ENCODE measurements at regions not wholly inside any gene's neighbourhood (a gene's known extent, or its start where the extent isn't known, plus 50 kb on each side); places are given as distances from the start of the nearest gene placed in this dataset.
"Not testable (repeated sequence)": the region's sequence is repeated elsewhere in the genome, so short reads cannot be mapped to it uniquely, and the experiment has no call there.

DNA sequence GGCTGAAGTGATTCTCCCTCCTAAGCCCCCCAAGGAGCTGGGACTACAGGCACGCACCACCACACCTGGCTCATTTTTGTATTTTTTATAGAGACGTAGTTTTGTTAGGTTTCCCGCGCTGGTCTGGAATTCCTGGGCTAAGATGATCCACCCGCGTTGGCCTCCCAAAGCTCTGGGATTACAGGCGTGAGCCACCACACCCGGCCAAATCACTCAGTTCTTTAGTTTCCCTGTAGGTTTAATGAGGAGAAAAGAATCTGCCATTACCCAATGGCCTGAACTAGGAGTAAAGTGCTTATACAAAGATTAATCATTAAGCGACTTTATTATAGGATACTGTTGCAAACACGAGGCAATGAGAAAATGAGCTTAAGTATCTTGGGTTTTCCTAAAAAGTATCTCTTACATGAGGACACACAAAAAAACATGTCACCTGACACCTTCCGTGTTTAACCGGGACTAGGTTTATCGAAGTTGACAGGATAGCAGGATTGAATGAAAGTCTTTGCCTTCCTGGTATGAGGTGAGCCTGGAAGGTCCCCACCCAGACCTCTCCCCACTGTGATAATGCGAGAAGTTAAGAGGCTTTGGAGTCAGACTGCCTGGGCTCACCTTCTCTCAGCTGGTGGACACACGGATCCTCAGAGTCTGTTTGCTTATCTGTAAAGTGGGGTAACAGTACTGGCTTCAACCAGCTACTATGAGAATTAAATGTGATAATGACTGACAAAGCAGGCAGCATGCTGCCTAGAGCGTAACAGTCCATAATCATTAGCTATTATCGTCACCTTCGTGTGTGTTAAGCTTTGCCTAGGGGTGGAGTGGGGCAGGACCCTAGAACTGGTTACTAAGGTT lies 133.5 kb upstream of the KRAS start:
- in situ Hi-C loops (cut with HindIII; ENCODE audit: low sequenced_read_pairs), result no loop called here

DNA sequence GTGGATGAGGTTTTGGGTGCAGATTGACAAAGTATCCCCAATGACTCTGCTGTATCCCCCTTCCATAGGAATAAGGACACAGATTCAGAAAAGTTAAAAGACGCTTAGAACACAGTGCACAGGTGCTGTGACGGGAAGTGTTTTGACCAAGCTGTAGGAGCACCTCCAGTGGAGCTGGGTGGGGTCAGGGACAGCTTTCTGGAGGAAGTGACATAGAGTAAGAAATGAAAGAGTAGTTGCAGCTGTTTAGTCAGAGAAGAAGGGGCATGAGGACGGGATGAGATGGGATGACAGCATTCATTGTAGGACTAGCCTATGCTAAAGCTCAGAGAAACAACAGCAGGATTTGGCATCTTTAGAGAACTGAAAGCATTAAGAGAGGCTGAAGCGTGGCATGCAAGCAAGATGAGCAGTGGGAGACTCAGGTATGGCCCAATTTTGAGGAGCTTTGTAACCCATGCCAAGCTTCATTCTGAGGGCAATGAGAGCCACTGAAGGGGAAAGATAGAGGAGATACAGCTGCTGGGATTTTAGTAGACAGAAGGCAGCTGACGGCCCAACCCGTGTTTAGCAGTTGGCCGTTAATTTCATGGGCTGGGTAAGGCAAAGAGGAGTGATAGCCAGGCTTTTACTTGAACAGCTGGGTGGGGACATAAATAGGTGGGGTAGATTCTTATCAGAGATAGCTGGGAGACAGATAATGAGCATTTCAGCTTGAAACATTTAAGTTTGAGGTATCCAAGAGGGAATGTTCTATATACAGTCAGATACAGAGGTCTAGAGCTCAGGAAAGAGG lies 131.8 kb upstream of the KRAS start:
- in situ Hi-C loops (cut with HindIII; ENCODE audit: low sequenced_read_pairs), result no loop called here

DNA sequence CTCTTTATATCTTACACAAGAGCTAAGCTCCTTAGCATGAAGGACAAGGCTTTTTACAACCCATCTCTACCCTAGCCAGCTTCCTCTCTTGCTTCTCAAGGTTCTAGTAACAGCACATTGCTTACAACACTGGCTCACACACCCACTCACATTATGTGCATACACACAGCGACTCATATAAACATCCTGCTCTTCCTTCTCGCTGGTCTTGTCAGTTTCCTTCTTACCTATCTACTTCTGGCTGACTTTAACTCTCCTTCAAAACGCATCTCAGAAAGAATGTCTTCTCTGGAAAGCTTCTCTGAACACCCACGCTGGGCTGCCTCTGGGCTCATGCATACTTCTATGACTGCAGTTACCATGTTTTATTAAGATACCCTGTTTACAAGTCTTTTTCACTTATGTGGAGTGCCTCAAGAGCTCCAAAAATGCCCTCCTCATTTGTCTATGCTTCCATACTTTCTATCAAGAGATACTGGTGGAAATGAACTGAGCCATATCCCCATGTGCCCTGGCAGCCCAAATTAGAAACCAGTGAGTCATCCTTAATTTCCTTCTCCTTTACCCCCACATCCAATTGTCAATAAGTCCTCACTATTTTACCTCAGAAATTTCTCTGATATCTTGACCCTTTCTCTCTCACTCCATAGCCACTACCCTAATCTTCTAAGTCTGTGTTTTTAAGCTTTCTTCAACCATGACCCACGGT lies 126.9 kb upstream of the KRAS start:
- in situ Hi-C loops (cut with HindIII; ENCODE audit: low sequenced_read_pairs), result no loop called here

DNA sequence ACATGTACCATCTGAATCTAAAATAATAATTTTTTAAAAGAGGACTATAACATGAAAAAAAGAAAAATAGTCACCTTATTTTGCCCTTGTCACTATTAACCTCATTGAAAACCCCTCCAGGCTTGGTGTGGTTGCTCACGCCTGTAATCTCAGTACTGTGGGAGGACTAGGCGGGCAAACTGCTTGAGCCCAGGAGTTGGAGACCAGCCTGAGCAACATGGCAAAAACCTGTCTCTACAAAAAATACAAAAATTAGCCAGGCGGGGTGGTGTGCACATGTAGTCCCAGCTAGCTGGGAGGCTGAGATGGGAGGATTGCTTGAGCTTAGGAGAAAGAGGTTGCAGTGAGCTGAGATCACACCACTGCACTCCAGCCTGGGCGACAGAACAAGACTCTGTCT lies 126.3 kb upstream of the KRAS start:
- in situ Hi-C loops (cut with HindIII; ENCODE audit: low sequenced_read_pairs), result no loop called here

DNA sequence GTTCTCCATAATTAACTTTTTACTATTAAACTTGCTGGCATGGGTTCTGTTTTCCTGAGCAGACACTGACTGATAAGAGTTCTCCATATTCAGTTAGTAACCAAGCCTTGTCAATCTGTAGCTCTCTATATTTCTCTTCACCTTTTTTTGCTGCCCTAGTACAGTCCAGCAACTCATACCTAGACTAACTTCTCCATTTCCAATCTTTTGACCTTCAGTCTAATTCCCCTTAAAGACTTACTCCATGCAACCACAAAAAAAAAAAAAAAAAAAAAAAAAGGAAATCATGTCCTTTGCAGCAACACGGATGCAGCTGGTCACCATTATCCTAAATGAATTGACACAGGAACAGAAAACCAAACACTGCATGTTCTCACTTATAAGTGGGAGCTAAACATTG lies 125.7 kb upstream of the KRAS start:
- in situ Hi-C loops (cut with HindIII; ENCODE audit: low sequenced_read_pairs), result no loop called here

DNA sequence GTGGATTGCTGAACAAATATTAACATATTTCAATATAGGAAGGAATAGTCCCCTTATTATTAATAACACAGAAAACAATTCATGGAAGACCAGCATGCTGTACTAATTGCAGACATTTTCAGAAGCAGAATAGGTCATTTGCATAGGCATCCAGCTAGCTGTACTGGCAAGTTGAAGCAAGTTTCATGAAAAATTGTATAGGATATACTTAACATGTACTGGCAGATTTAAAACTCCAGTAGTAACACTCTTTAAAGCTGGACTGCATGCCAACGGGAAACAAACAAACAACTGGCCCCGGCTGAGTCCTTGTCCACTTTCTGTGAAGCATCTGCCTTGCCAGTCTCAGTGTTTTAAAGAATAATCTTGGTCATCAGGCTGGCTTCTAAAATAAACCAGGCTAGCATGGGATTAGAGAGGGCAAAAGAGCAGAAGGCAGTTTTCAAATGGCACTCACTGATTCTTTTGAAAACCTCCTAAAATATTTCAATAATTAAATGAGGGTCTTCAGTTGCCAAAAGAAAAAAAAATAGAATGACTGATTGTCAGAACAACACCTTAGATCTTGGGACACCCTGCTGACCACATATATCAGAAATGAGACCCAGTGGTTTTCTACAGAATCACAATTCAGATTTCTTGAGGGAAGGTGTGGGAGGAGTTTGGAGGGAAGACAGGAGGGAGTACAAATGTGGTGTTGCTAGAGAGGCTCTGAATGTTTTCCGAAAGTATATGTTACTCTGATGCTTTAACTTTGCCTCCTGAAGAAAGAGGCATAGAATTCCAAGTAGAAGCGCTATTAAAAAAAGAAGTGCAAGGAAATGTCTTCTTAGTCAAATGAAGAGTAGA lies 122.5 kb upstream of the KRAS start:
- in situ Hi-C loops (cut with HindIII; ENCODE audit: low sequenced_read_pairs), result loop anchor here (5.0 kb wide), 1 partner anchor 51 kb away; no protein-coding TSS in a partner anchor

DNA sequence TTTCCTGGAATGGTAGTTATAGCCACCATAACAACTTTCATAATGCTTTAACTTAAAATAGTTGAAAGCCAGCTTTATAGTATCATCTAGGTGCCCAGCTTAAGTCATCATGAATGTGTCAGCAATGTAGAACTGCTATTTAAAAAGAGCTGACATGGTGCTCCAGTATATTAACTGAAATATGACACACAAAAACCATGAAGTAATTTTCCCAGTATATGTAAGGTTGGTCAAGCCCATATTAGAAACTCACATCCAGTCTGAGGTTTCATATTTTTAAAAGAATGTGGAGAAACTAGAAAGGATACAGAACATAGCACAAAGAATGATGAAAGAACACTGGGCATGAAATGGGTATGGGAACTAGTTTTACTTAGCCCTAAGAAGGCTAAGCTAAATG lies 121.3 kb upstream of the KRAS start:
- in situ Hi-C loops (cut with HindIII; ENCODE audit: low sequenced_read_pairs), result loop anchor here (5.0 kb wide), 1 partner anchor 50 kb away; no protein-coding TSS in a partner anchor

DNA sequence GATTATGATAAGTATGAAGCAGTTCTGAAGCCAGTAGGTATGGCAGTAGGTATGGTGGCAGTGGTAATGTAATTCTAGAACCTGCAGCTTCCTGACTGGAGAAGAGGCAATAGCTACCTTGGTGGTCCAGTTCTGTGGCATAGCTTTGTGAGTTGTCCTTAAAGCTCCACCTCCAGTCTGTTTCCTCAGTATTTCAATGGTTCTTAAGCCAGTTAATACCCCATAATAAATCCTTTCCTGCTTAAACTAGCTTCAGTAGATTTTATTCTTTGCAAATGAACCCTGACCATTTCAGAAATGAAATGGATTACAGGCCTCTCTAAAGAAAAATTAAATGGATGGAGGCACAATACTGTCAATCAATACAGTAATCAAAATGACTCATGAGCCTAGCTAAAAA lies 117.8 kb upstream of the KRAS start:
- in situ Hi-C loops (cut with HindIII; ENCODE audit: low sequenced_read_pairs), result no loop called here

DNA sequence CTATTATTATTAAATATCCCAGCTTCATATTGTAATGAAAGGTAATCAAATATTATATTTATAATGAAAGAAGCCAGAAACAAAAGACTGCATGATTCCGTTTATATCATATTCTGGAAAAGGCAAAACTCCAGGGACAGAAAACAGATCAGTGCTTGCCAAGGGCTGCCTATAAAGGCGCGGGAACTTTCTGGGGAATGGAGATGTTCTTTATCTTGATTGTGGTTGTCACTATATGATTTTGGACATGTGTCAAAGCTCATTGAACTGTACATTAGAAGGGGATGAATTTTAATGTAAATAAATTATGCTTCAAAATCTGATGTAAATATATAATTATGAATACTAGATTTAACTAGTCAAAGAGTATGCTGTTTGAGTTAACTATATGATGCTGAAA lies 115.4 kb upstream of the KRAS start:
- in situ Hi-C loops (cut with HindIII; ENCODE audit: low sequenced_read_pairs), result no loop called here

DNA sequence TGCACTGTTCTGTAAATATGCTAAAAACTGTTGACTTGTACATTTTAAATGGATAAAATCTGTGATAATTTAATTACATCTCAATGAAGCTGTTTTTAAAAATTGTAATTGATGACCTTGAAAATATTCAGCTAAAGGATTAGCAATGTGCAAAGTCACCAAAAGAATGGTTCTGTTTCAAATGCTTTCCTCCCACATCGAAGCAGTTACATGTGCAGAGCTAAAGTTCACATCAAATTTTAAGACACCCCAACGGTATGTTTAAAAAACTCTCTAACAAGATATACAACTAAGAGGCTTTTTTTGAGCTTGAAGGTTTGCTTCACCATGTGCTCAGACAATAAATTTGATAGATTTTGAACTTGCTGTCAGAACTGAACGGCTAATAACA lies 114.6 kb upstream of the KRAS start:
- in situ Hi-C loops (cut with HindIII; ENCODE audit: low sequenced_read_pairs), result no loop called here

DNA sequence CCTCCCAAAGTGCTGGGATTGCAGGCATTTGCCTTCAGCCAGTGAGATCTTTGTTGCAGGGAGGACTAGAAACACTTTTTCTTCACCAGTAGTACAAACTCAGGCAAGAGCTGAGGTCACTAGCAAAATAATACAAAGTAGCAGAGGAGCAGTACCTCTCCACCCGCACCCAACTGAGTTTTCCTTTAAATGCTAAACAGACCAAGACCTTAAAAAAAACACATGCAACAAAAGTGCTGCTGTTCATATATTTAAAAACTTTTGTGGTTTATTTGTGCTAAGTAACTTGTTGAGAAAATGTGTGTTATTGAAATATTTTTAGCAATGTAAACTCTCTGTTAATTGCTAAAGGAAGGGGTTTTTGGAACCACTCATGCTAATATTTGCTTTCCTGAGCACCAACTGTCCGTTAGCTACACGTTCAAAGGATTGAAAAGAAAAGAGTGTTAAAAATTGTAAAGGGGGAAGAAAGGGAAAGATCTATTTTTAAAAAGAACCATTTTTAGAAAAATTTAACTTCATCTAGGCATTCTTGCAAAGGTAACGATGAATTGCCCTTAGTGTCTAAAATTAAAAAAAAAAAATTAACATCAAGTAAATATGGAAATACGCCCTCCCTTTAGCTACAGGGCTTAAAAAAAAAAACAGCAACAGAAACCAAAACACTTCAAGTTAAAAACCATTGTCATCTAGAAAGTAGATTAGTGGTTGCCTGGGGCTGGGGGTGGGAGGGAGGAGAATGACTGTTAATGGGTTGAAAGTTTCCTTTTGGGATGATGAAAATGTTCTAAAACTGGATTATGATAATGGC lies 114.0 kb upstream of the KRAS start:
- in situ Hi-C loops (cut with HindIII; ENCODE audit: low sequenced_read_pairs), result no loop called here

DNA sequence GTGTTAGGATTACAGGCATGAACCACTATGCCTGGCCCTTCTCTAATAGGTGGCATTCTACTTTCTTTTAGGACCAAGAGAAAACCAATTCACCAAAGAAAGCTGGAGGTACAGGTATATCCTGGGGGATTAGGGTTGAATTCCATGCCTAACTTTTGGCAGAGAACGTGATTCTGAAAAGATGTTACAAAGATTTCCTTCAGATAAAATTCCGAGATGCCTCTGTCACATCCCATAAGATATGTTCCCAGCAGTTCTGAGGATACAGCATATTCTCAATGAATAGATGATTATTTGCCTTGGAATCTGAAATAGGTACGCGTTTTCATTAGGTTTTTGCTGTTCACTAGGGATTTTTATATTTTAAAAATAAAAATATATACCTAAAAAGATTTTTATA lies 111.9 kb upstream of the KRAS start:
- in situ Hi-C loops (cut with HindIII; ENCODE audit: low sequenced_read_pairs), result no loop called here

DNA sequence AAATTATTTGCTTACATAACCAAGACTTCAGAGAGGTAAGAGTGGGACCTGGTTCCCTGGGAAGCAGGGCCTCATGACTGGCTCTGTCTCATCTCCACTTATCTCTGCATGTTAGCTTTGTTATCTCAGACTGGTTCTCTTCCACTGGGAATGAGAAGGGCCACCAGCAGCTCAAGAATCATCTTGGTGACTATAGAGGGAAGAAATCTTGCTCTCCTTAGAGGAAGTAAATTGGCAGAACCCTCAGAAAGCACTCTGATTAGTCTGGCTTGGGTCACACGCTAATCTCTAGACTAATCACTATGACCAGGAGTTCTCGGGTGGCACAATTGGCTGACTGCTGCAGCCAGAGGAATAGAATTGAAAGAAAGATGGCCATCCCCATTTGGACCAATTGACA lies 110.8 kb upstream of the KRAS start:
- in situ Hi-C loops (cut with HindIII; ENCODE audit: low sequenced_read_pairs), result no loop called here

DNA sequence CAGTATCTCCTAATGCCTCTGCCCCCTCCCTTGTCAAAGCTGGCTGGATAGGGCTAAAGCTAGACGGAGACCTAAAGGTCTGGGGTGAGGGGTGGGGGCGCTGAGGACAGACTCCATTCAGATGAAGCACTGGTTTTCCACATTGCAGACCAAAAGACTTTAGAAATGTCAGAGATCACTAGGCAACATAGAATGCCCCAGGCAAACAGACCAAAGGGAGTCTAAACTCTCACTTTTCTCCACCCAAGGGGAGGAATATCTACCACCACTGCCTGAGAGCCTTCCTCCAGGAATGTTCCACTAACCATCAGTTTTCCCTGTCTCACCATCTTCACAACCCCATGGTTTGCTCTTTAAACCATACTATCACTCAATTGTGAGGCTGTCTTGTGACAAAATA lies 106.9 kb upstream of the KRAS start:
- in situ Hi-C loops (cut with HindIII; ENCODE audit: low sequenced_read_pairs), result no loop called here

DNA sequence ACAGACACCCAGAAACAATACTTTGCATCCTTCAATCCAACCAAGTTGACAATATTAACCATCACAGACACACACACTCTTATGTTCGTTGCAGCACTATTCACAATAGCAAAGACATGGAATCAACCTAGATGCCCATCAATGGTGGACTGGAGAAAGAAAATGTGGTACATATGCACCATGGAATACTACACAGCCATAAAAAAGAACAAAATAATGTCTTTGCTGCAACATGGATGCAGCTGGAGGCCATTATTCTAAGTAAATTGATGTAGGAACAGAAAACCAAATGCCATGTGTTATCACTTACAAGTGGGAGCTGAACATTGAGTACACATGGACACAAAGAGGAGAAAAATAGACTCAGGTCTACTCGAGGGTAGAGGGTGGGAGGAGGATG lies 102.2 kb upstream of the KRAS start:
- in situ Hi-C loops (cut with HindIII; ENCODE audit: low sequenced_read_pairs), result not testable (repeated sequence)

DNA sequence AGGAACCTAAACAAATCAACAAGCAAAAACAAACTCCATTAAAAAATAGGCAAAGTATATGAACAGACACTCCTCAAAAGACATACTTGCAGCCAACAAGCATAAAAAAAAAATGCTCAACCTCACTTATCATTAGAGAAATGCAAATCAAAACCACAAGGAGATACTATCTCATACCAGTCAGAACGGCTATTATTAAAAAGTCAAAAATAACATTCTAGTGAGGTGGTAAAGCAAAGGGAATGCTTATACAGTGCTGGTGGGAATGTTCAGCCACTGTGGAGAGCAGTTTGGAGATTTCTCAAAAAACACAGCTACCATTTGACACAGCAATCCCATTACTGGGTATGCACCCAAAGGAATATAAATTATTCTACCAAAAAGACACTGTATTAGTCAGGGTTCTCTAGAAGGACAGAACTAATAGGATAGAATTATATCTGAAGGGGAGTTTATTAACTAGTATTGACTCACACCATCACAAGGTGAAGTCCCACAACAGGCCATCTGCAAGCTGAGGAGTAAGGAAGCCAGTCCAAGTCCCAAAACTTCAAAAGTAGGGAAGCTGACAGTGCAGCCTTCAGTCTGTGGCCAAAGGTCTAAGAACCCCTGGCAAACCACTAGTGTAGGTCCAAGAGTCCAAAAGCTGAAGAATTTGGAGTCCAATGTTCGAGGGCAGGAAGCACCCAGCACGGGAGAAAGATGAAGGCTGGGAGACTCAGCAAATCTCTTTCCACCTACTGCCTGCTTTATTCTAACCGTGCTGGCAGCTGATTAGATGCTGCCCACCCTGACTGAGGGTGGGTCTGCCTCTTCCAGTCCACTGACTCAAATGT lies 101.6 kb upstream of the KRAS start:
- in situ Hi-C loops (cut with HindIII; ENCODE audit: low sequenced_read_pairs), result no loop called here

DNA sequence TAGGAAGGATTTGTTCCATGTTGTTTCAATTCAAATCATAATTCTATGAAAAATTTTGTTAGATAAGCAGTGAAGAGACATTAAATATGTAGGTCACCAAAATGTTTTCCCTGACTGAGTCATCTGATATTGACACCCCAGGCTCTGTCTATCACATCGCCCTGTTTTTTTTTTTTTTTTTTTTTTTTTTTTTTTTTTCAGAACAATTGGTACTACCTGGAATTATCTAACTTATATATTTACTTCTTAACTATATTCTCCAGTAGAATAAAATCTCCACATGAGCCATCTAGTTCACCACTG lies 97.8 kb upstream of the KRAS start:
- in situ Hi-C loops (cut with HindIII; ENCODE audit: low sequenced_read_pairs), result no loop called here

DNA sequence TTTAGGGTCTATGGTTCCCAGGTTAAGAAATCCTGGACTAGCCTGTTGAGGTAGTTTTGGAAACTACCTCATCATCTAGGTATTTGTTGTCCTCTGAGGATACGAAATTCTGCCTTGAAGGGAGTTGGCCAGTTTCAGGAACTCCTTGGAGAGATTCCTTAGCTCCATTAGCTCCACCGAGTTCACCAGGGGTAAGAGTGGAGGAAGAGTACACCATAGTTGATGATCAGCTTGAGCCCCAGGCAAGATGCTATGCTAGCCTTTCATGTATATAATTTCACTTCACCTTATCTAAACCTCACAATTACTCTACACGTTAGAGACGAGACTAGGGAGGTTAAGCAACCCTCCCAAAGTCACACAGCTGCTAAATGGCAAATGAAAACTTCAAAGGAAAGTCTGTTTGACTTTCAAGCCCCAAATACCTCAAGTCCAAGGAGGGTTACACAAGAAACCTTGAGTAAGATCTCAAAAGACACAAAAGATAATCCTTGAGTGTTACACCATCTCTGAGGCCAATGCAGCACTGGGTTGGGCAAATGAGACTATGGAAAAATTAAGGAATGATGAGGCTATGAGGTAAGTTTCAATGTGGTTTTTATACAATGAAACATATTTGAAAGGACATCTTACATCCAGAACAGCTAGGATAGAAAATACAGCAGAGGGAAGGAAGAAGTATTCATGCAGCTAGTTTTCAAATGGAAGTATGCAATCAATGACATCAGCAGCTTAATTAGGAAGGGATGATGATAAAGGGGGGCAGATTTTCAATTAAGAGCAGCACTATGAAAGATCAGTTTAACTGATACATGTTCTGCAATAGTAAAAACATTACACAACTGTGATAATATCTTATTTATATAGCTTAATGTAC lies 97.2 kb upstream of the KRAS start:
- in situ Hi-C loops (cut with HindIII; ENCODE audit: low sequenced_read_pairs), result no loop called here

All from endothelial cell of hepatic sinusoid (primary cell).